Activated CD4-positive, alpha-beta T cell treated with anti-CD3 and anti-CD28 coated beads, Interleukin-2, amount 10 ng/mL, durations not matched to agents 24 days and 14 days (primary cell): ENCODE measurements at regions not wholly inside any gene's neighbourhood (a gene's known extent, or its start where the extent isn't known, plus 50 kb on each side); places are given as distances from the start of the nearest gene placed in this dataset.
"Not testable (repeated sequence)": the region's sequence is repeated elsewhere in the genome, so short reads cannot be mapped to it uniquely, and the experiment has no call there.

ENCODE experiments used
- DNase-seq: peaks from one replicate; pipeline ENCODE4 v3.0.0; 2022
- H3K27ac Mint-ChIP-seq: one replicate; pipeline ENCODE4 v1.8.0; 2022; ENCODE audit warnings: mild to moderate bottlenecking, mixed read lengths
- H3K27me3 Mint-ChIP-seq: one replicate; pipeline ENCODE4 v1.8.0; 2022; ENCODE audit warnings: mixed read lengths
- H3K36me3 Mint-ChIP-seq: one replicate; pipeline ENCODE4 v1.8.0; 2022; ENCODE audit warnings: low read depth, mild to moderate bottlenecking, mixed read lengths
- H3K4me1 Mint-ChIP-seq: one replicate; pipeline ENCODE4 v1.8.0; 2021; ENCODE audit warnings: mixed read lengths
- H3K4me3 Mint-ChIP-seq: one replicate; pipeline ENCODE4 v1.8.0; 2022; ENCODE audit warnings: mild to moderate bottlenecking, moderate library complexity, mixed read lengths
- H3K9me3 Mint-ChIP-seq: one replicate; pipeline ENCODE4 v1.8.0; 2021; ENCODE audit warnings: mixed read lengths
- intact Hi-C: fragments of 100-400 bp; cut with micrococcal nuclease; formaldehyde crosslinking; loops from one replicate; pipeline ENCODE4 v1.15.1; 2023

DNA sequence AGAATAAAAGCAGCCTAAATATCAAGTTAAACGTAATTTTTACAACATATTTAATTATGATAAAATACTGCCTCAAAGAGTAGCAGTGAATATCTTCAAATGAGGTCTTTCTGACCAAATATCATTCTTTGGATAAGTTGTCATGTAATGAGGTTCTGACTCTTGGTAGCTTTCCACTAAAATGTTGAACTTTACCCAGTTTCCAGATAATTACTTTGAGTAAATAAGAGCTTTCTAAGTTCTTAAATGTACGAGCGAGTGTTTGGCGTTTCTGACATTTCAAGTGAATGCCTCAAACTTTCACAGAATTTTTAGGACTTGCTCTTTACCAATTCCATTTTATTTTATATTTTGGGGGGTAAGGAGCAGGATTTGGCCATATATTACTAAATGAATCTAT lies 1515.2 kb downstream of the FAM181B start:
- H3K36me3 Mint-ChIP-seq = no peaks in the 10 kb centered on the region
- H3K4me1 Mint-ChIP-seq = no peaks in the 10 kb centered on the region
- H3K27ac Mint-ChIP-seq = no peak overlapping the region
- H3K27me3 Mint-ChIP-seq = no peaks in the 10 kb centered on the region
- intact Hi-C loops = no loop called here
- no peaks in the 10 kb centered on the region for H3K9me3 Mint-ChIP-seq
- no peak overlapping the region for H3K4me3 Mint-ChIP-seq
- no peak for DNase-seq

DNA sequence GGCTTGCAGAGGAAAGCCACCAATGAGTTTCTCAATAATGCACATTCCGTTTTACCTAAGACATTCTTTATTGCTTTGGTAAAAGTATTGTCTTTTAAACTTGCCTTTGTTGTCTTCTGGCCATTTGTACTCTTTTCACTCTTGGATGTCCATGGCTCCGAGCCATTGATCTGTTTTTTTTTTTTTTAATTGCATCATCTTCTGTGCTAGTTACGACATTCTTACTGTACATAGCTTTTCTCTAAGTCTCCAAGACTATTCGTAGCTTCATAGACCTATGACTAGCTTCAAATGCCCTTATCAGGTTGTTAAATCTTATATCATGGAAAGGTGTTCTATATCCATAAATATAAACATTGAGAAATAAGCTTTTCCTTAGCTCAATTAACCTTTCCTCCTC lies 1522.6 kb downstream of the FAM181B start:
- no peak overlapping the region for H3K4me3 Mint-ChIP-seq

GRCh38 chr11:81207421-81208054 lies 1526.1 kb downstream of the FAM181B start:
- no peak for DNase-seq
- H3K4me1 Mint-ChIP-seq = no peaks in the 10 kb centered on the region

More for the DNA sequence above, 1522.6 kb downstream of the FAM181B start:
- Mint-ChIP-seq H3K4me1 (no peaks in the 10 kb centered on the region), H3K36me3 (no peaks in the 10 kb centered on the region), H3K27ac (no peak overlapping the region), H3K9me3 (no peaks in the 10 kb centered on the region), H3K27me3 (no peaks in the 10 kb centered on the region)
- DNase-seq = no peak
- intact Hi-C loops = no loop called here

GRCh38 chr11:81203876-81204275 lies 1529.8 kb downstream of the FAM181B start:
- no peaks in the 10 kb centered on the region for H3K27me3 Mint-ChIP-seq
- H3K9me3 Mint-ChIP-seq = no peaks in the 10 kb centered on the region

More at GRCh38 chr11:81207421-81208054, 1526.1 kb downstream of the FAM181B start:
- H3K27me3 Mint-ChIP-seq = no peaks in the 10 kb centered on the region
- intact Hi-C loops = no loop called here
- no peak overlapping the region for H3K27ac Mint-ChIP-seq
- H3K36me3 Mint-ChIP-seq = no peaks in the 10 kb centered on the region
- no peak overlapping the region for H3K4me3 Mint-ChIP-seq
- no peaks in the 10 kb centered on the region for H3K9me3 Mint-ChIP-seq

DNA sequence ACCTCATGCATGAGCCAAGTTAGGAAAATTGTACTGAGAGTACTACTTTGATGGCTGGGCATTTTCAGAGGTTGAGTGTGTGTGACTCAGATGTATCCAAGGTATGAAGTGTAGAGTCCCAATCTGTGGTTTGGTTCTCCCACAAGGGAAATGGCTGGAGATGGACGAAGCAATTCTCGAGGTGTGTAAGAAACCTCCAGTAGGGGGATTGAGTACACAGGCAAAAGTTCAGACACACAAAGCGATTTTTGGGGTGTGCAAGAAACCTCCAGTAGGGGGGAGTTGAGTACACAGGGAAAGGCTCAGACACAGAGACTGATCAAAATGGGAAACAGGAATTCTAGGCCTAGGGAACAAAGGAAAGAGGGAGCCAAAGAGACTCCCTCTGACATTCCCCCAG lies 1536.3 kb downstream of the FAM181B start:
- Mint-ChIP-seq H3K36me3 (no peaks in the 10 kb centered on the region), H3K9me3 (no peaks in the 10 kb centered on the region), H3K27ac (no peak overlapping the region), H3K4me3 (no peak overlapping the region), H3K27me3 (no peaks in the 10 kb centered on the region), H3K4me1 (no peaks in the 10 kb centered on the region)
- no peak for DNase-seq
- intact Hi-C loops = no loop called here

More at GRCh38 chr11:81203876-81204275, 1529.8 kb downstream of the FAM181B start:
- Mint-ChIP-seq H3K27ac (no peak overlapping the region), H3K4me1 (no peaks in the 10 kb centered on the region), H3K4me3 (no peak overlapping the region), H3K36me3 (no peaks in the 10 kb centered on the region)
- intact Hi-C loops = no loop called here
- DNase-seq = no peak

GRCh38 chr11:81192516-81192915 lies 1541.1 kb downstream of the FAM181B start:
- no peak overlapping the region for H3K27ac Mint-ChIP-seq
- no peaks in the 10 kb centered on the region for H3K9me3 Mint-ChIP-seq
- H3K27me3 Mint-ChIP-seq = no peaks in the 10 kb centered on the region
- no peak for DNase-seq
- H3K4me1 Mint-ChIP-seq = no peaks in the 10 kb centered on the region
- no peaks in the 10 kb centered on the region for H3K36me3 Mint-ChIP-seq
- no peak overlapping the region for H3K4me3 Mint-ChIP-seq
- intact Hi-C loops = no loop called here

DNA sequence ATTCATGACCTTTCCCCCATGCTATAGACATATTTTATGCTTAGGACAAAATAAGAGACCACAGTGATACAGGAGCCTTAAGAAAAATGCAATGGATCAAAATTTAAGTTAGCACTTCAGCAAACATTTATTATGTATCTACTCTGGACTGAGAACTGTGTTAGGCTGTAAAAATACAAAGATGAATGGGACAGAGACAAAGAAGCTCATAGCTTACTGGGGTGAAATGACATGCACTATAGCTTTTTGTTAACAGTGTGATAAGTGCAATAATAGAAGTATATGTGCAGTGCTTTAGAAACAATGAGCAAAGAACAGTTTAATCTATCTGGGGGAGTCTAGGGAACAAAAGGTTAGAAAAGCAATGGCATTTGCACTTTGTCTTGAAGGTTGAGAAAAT lies 1543.1 kb downstream of the FAM181B start:
- no peak overlapping the region for H3K27ac Mint-ChIP-seq
- no peaks in the 10 kb centered on the region for H3K27me3 Mint-ChIP-seq
- H3K9me3 Mint-ChIP-seq = peaks cover 4% of the 10 kb centered on the region
- no peaks in the 10 kb centered on the region for H3K36me3 Mint-ChIP-seq
- intact Hi-C loops = no loop called here
- no peaks in the 10 kb centered on the region for H3K4me1 Mint-ChIP-seq
- H3K4me3 Mint-ChIP-seq = no peak overlapping the region
- DNase-seq = no peak

- H3K4me1 Mint-ChIP-seq, H3K27me3 Mint-ChIP-seq, H3K9me3 Mint-ChIP-seq, intact Hi-C loops, H3K4me3 Mint-ChIP-seq, H3K36me3 Mint-ChIP-seq, H3K27ac Mint-ChIP-seq, DNase-seq: not testable (repeated sequence)
Measured at GRCh38 chr11:81187033-81187432, 1546.6 kb downstream of the FAM181B start.

GRCh38 chr11:81174646-81175330 lies 1558.9 kb downstream of the FAM181B start:
- Mint-ChIP-seq H3K4me1 (no peaks in the 10 kb centered on the region), H3K9me3 (no peaks in the 10 kb centered on the region), H3K27me3 (no peaks in the 10 kb centered on the region), H3K36me3 (no peaks in the 10 kb centered on the region), H3K27ac (no peak overlapping the region), H3K4me3 (no peak overlapping the region)
- intact Hi-C loops = no loop called here
- no peak for DNase-seq

- H3K9me3 Mint-ChIP-seq = no peaks in the 10 kb centered on the region
- no peaks in the 10 kb centered on the region for H3K4me1 Mint-ChIP-seq
- no peaks in the 10 kb centered on the region for H3K36me3 Mint-ChIP-seq
- intact Hi-C loops = no loop called here
- no peak overlapping the region for H3K4me3 Mint-ChIP-seq
- H3K27ac Mint-ChIP-seq = no peak overlapping the region
- H3K27me3 Mint-ChIP-seq = no peaks in the 10 kb centered on the region
- no peak for DNase-seq
Measured at GRCh38 chr11:81165164-81165563, 1568.5 kb downstream of the FAM181B start.

GRCh38 chr11:81159900-81160299 lies 1573.8 kb downstream of the FAM181B start:
- no peak for DNase-seq
- no peaks in the 10 kb centered on the region for H3K9me3 Mint-ChIP-seq
- H3K27ac Mint-ChIP-seq = no peak overlapping the region
- no peaks in the 10 kb centered on the region for H3K4me1 Mint-ChIP-seq
- no peaks in the 10 kb centered on the region for H3K36me3 Mint-ChIP-seq
- intact Hi-C loops = no loop called here
- H3K4me3 Mint-ChIP-seq = no peak overlapping the region
- no peaks in the 10 kb centered on the region for H3K27me3 Mint-ChIP-seq

GRCh38 chr11:81135570-81135969 lies 1598.1 kb downstream of the FAM181B start:
- H3K4me3 Mint-ChIP-seq = no peak overlapping the region
- DNase-seq = no peak
- H3K9me3 Mint-ChIP-seq = no peaks in the 10 kb centered on the region
- intact Hi-C loops = no loop called here
- no peak overlapping the region for H3K27ac Mint-ChIP-seq
- H3K4me1 Mint-ChIP-seq = no peaks in the 10 kb centered on the region
- no peaks in the 10 kb centered on the region for H3K27me3 Mint-ChIP-seq
- H3K36me3 Mint-ChIP-seq = no peaks in the 10 kb centered on the region

GRCh38 chr11:81129618-81130017 lies 1604.0 kb downstream of the FAM181B start:
- H3K9me3 Mint-ChIP-seq = no peaks in the 10 kb centered on the region
- no peak overlapping the region for H3K4me3 Mint-ChIP-seq
- H3K36me3 Mint-ChIP-seq = no peaks in the 10 kb centered on the region
- H3K27ac Mint-ChIP-seq = no peak overlapping the region
- no peaks in the 10 kb centered on the region for H3K4me1 Mint-ChIP-seq
- H3K27me3 Mint-ChIP-seq = no peaks in the 10 kb centered on the region
- no peak for DNase-seq
- intact Hi-C loops = no loop called here

GRCh38 chr11:81112718-81113117 lies 1620.9 kb downstream of the FAM181B start:
- DNase-seq = no peak

DNA sequence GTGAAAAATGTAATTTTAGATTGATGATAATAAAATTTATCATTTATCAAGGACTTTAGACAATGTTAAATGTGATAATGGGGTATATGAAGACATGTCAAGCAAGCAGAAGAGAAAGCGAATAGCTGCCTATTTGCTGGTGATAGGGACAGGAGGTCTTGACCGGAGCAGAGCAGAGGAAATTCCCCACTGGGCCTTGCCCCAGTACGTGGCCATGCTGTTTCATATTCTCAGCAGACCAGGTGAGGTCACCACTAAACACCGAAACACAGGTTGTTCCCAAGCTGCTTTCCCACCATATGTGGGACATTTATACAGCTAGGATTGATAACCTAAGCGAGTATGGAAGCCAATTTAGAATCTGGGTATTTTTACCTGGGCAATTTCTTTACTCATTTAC lies 1629.6 kb downstream of the FAM181B start:
- no peak overlapping the region for H3K4me3 Mint-ChIP-seq
- no peaks in the 10 kb centered on the region for H3K36me3 Mint-ChIP-seq
- DNase-seq = no peak
- H3K4me1 Mint-ChIP-seq = no peaks in the 10 kb centered on the region
- intact Hi-C loops = no loop called here
- no peak overlapping the region for H3K27ac Mint-ChIP-seq
- H3K27me3 Mint-ChIP-seq = no peaks in the 10 kb centered on the region
- no peaks in the 10 kb centered on the region for H3K9me3 Mint-ChIP-seq

More at GRCh38 chr11:81112718-81113117, 1620.9 kb downstream of the FAM181B start:
- H3K4me3 Mint-ChIP-seq = no peak overlapping the region
- intact Hi-C loops = no loop called here
- H3K27me3 Mint-ChIP-seq = no peaks in the 10 kb centered on the region
- no peaks in the 10 kb centered on the region for H3K9me3 Mint-ChIP-seq
- H3K27ac Mint-ChIP-seq = no peak overlapping the region
- no peaks in the 10 kb centered on the region for H3K4me1 Mint-ChIP-seq
- H3K36me3 Mint-ChIP-seq = no peaks in the 10 kb centered on the region
